WERI-Rb-1 (cell line): ENCODE measurements at regions not wholly inside any gene's neighbourhood (a gene's known extent, or its start where the extent isn't known, plus 50 kb on each side); places are given as distances from the start of the nearest gene placed in this dataset.

Source experiments
- DNase-seq: peaks from one replicate; pipeline ENCODE4 v3.0.0-alpha.2; 2020
- H3K27ac ChIP-seq: fragments of 250-450 bp; sonication (Bioruptor Pico); 2 replicates; pipeline ENCODE4 v1.5.1; 2020; ENCODE audit warnings: mild to moderate bottlenecking, moderate library complexity
- H3K27me3 ChIP-seq: fragments of 250-450 bp; sonication (Bioruptor Pico); 2 replicates; pipeline ENCODE4 v1.5.1; 2021; ENCODE audit warnings: mild to moderate bottlenecking, low read depth, moderate library complexity; ENCODE audit not compliant: insufficient read depth, severe bottlenecking
- H3K36me3 ChIP-seq: fragments of 250-450 bp; sonication (Bioruptor Pico); 2 replicates; pipeline ENCODE4 v1.5.1; 2020; ENCODE audit warnings: mild to moderate bottlenecking, moderate library complexity
- H3K4me3 ChIP-seq: 2 replicates; pipeline ENCODE4 v1.5.1; 2011; ENCODE audit warnings: low read depth, mild to moderate bottlenecking, control low read depth, low read length
- H3K9me3 ChIP-seq: fragments of 250-450 bp; sonication (Bioruptor Pico); 2 replicates; pipeline ENCODE4 v1.5.1; 2021; ENCODE audit warnings: mild to moderate bottlenecking, moderate library complexity; ENCODE audit not compliant: severe bottlenecking
- CTCF ChIP-seq: IDR thresholded peaks from 2 replicates; pipeline ENCODE4 v1.5.1; 2011; ENCODE audit warnings: low read depth, mild to moderate bottlenecking, control low read depth, inconsistent platforms, low read length

GRCh38 chr12:4969405-4969804, 59.7 kb downstream of the KCNA1 start:
- no peak for TF ChIP-seq CTCF
- no peaks in the 10 kb centered on the region for H3K27me3 ChIP-seq

GRCh38 chr12:4974217-4974616, 64.5 kb downstream of the KCNA1 start:
- Histone ChIP-seq H3K27me3 (peaks cover 9% of the 10 kb centered on the region), H3K36me3 (no peaks in the 10 kb centered on the region), H3K9me3 (no peaks in the 10 kb centered on the region), H3K27ac (no peak overlapping the region), H3K4me3 (no peak overlapping the region)
- DNase-seq: peak; percentile 32
- no peak for TF ChIP-seq CTCF

More at GRCh38 chr12:4969405-4969804, 59.7 kb downstream of the KCNA1 start:
- H3K36me3 ChIP-seq: no peaks in the 10 kb centered on the region
- H3K27ac ChIP-seq: no peak overlapping the region
- no peaks in the 10 kb centered on the region for H3K9me3 ChIP-seq
- no peak overlapping the region for H3K4me3 ChIP-seq
- no peak for DNase-seq

- TF ChIP-seq CTCF: peak; percentile 71
- Histone ChIP-seq H3K4me3 (peak overlapping the region; percentile 3), H3K27ac (no peak overlapping the region), H3K9me3 (peaks cover 6% of the 10 kb centered on the region), H3K36me3 (no peaks in the 10 kb centered on the region), H3K27me3 (peaks cover 9% of the 10 kb centered on the region)
- peak; percentile 73 for DNase-seq
Observed at GRCh38 chr12:4975574-4975973, 65.9 kb downstream of the KCNA1 start.

- TF ChIP-seq CTCF: no peak
- H3K9me3 ChIP-seq: peaks cover 6% of the 10 kb centered on the region
- DNase-seq: no peak
- H3K27ac ChIP-seq: no peak overlapping the region
- H3K4me3 ChIP-seq: no peak overlapping the region
- H3K36me3 ChIP-seq: no peaks in the 10 kb centered on the region
- H3K27me3 ChIP-seq: peaks cover 9% of the 10 kb centered on the region
Observed at GRCh38 chr12:4977102-4977501, 66.6 kb upstream of the KCNA5 start.

GRCh38 chr12:4978737-4979136, 64.9 kb upstream of the KCNA5 start:
- H3K27me3 ChIP-seq: peaks cover 9% of the 10 kb centered on the region
- H3K27ac ChIP-seq: no peak overlapping the region
- H3K4me3 ChIP-seq: no peak overlapping the region
- no peak for DNase-seq
- no peaks in the 10 kb centered on the region for H3K36me3 ChIP-seq
- no peak for TF ChIP-seq CTCF
- H3K9me3 ChIP-seq: peaks cover 6% of the 10 kb centered on the region

GRCh38 chr12:4979737-4980136, 63.9 kb upstream of the KCNA5 start:
- no peak for DNase-seq
- H3K27ac ChIP-seq: no peak overlapping the region
- H3K4me3 ChIP-seq: no peak overlapping the region
- no peak for TF ChIP-seq CTCF
- peaks cover 9% of the 10 kb centered on the region for H3K27me3 ChIP-seq
- H3K9me3 ChIP-seq: peaks cover 6% of the 10 kb centered on the region
- no peaks in the 10 kb centered on the region for H3K36me3 ChIP-seq
